ENCODE measurements at regions not wholly inside any gene's neighbourhood (a gene's known extent, or its start where the extent isn't known, plus 50 kb on each side); places are given as distances from the start of the nearest gene placed in this dataset.

- TF ChIP-seq CTCF (IDR thresholded peaks at IDR 0.05; ENCODE audit: unreplicated experiment) = no peak
- no peaks in the 10 kb centered on the region for H3K4me1 Mint-ChIP-seq (ENCODE audit: low read depth, unreplicated experiment)
- H3K36me3 Mint-ChIP-seq (ENCODE audit: insufficient read depth, unreplicated experiment) = no peaks in the 10 kb centered on the region
- CTCF ChIA-PET = no interaction called here
- no peak overlapping the region for H3K4me3 Mint-ChIP-seq (ENCODE audit: low read depth, unreplicated experiment)
- intact Hi-C loops (cut with micrococcal nuclease; ENCODE audit: unreplicated experiment) = no loop called here
- H3K27me3 Mint-ChIP-seq (ENCODE audit: unreplicated experiment) = no peaks in the 10 kb centered on the region
- BruUV-seq (replicated peaks) = no TSS peak
- no peak overlapping the region for H3K27ac Mint-ChIP-seq (ENCODE audit: unreplicated experiment)
- DNase-seq = no peak
- H3K9me3 Mint-ChIP-seq (ENCODE audit: low read depth, unreplicated experiment) = peaks cover 2% of the 10 kb centered on the region
Observed at GRCh38 chr4:58723954-58724353, 1613.8 kb upstream of the IGFBP7 start.

- no peaks in the 10 kb centered on the region for H3K4me1 Mint-ChIP-seq (ENCODE audit: low read depth, unreplicated experiment)
- peaks cover 5% of the 10 kb centered on the region for H3K9me3 Mint-ChIP-seq (ENCODE audit: low read depth, unreplicated experiment)
- no peak for DNase-seq
- TF ChIP-seq CTCF (IDR thresholded peaks at IDR 0.05; ENCODE audit: unreplicated experiment) = no peak
- CTCF ChIA-PET = no interaction called here
- intact Hi-C loops (cut with micrococcal nuclease; ENCODE audit: unreplicated experiment) = no loop called here
- no peaks in the 10 kb centered on the region for H3K36me3 Mint-ChIP-seq (ENCODE audit: insufficient read depth, unreplicated experiment)
- H3K4me3 Mint-ChIP-seq (ENCODE audit: low read depth, unreplicated experiment) = no peak overlapping the region
- H3K27me3 Mint-ChIP-seq (ENCODE audit: unreplicated experiment) = no peaks in the 10 kb centered on the region
- no TSS peak for BruUV-seq (replicated peaks)
- no peak overlapping the region for H3K27ac Mint-ChIP-seq (ENCODE audit: unreplicated experiment)
Observed at GRCh38 chr4:58711039-58711438, 1600.9 kb upstream of the IGFBP7 start.

DNA sequence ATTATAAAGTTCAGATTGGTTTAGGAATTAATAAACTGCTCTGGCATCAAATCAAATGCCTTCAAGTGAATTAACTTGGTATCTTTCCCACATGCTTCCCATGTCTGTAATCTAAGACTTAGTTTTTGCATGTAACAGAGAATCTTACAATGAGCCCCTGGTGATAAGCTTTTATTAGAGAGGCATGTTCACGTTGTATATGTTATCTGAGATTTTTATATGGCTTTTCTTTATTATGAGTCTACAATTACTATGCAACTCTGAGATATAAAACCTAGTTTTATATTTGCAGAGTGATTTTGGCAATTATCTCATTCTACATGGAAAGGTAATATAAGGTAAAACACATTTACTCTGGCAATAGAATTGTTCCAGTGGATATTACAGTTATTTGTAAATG is 1578.4 kb upstream of the IGFBP7 start:
- H3K4me3 Mint-ChIP-seq (ENCODE audit: low read depth, unreplicated experiment) = no peak overlapping the region
- no TSS peak for BruUV-seq (replicated peaks)
- peaks cover 6% of the 10 kb centered on the region for H3K9me3 Mint-ChIP-seq (ENCODE audit: low read depth, unreplicated experiment)
- CTCF ChIA-PET = no interaction called here
- intact Hi-C loops (cut with micrococcal nuclease; ENCODE audit: unreplicated experiment) = no loop called here
- no peak for DNase-seq
- no peaks in the 10 kb centered on the region for H3K36me3 Mint-ChIP-seq (ENCODE audit: insufficient read depth, unreplicated experiment)
- TF ChIP-seq CTCF (IDR thresholded peaks at IDR 0.05; ENCODE audit: unreplicated experiment) = no peak
- H3K27me3 Mint-ChIP-seq (ENCODE audit: unreplicated experiment) = no peaks in the 10 kb centered on the region
- H3K4me1 Mint-ChIP-seq (ENCODE audit: low read depth, unreplicated experiment) = no peaks in the 10 kb centered on the region
- no peak overlapping the region for H3K27ac Mint-ChIP-seq (ENCODE audit: unreplicated experiment)

GRCh38 chr4:58679886-58680285 is 1569.7 kb upstream of the IGFBP7 start:
- Mint-ChIP-seq H3K4me1 (ENCODE audit: low read depth, unreplicated experiment) (no peaks in the 10 kb centered on the region), H3K4me3 (ENCODE audit: low read depth, unreplicated experiment) (no peak overlapping the region), H3K9me3 (ENCODE audit: low read depth, unreplicated experiment) (peaks cover 2% of the 10 kb centered on the region), H3K36me3 (ENCODE audit: insufficient read depth, unreplicated experiment) (no peaks in the 10 kb centered on the region), H3K27me3 (ENCODE audit: unreplicated experiment) (no peaks in the 10 kb centered on the region), H3K27ac (ENCODE audit: unreplicated experiment) (no peak overlapping the region)
- DNase-seq = no peak
- no TSS peak for BruUV-seq (replicated peaks)
- CTCF ChIA-PET = no interaction called here
- no peak for TF ChIP-seq CTCF (IDR thresholded peaks at IDR 0.05; ENCODE audit: unreplicated experiment)
- intact Hi-C loops (cut with micrococcal nuclease; ENCODE audit: unreplicated experiment) = no loop called here

GRCh38 chr4:58679051-58679450 is 1568.9 kb upstream of the IGFBP7 start:
- no peaks in the 10 kb centered on the region for H3K4me1 Mint-ChIP-seq (ENCODE audit: low read depth, unreplicated experiment)
- H3K27ac Mint-ChIP-seq (ENCODE audit: unreplicated experiment) = no peak overlapping the region
- no peaks in the 10 kb centered on the region for H3K36me3 Mint-ChIP-seq (ENCODE audit: insufficient read depth, unreplicated experiment)
- no peak for DNase-seq
- CTCF ChIA-PET = no interaction called here
- intact Hi-C loops (cut with micrococcal nuclease; ENCODE audit: unreplicated experiment) = no loop called here
- TF ChIP-seq CTCF (IDR thresholded peaks at IDR 0.05; ENCODE audit: unreplicated experiment) = no peak
- no peaks in the 10 kb centered on the region for H3K27me3 Mint-ChIP-seq (ENCODE audit: unreplicated experiment)
- no TSS peak for BruUV-seq (replicated peaks)
- H3K9me3 Mint-ChIP-seq (ENCODE audit: low read depth, unreplicated experiment) = peaks cover 2% of the 10 kb centered on the region
- no peak overlapping the region for H3K4me3 Mint-ChIP-seq (ENCODE audit: low read depth, unreplicated experiment)

Data from Calu3 (cell line).